Progenitor cell of endocrine pancreas (in vitro differentiated cells): ENCODE measurements at regions not wholly inside any gene's neighbourhood (a gene's known extent, or its start where the extent isn't known, plus 50 kb on each side); places are given as distances from the start of the nearest gene placed in this dataset.

Experiments used
- DNase-seq: peaks from one replicate; pipeline ENCODE4 v3.0.0; 2021; ENCODE audit warnings: low spot score; ENCODE audit not compliant: unreplicated experiment
- H3K27ac Mint-ChIP-seq: 2 replicates; pipeline ENCODE4 v1.8.0; 2021; ENCODE audit warnings: mild to moderate bottlenecking, moderate library complexity, mixed read lengths
- H3K27me3 Mint-ChIP-seq: 2 replicates; pipeline ENCODE4 v1.8.0; 2021; ENCODE audit warnings: mixed read lengths
- H3K36me3 Mint-ChIP-seq: 2 replicates; pipeline ENCODE4 v1.8.0; 2022; ENCODE audit warnings: mixed read lengths; ENCODE audit not compliant: insufficient read depth
- H3K4me1 Mint-ChIP-seq: 2 replicates; pipeline ENCODE4 v1.8.0; 2021; ENCODE audit warnings: low read depth, mixed read lengths
- H3K4me3 Mint-ChIP-seq: 2 replicates; pipeline ENCODE4 v1.8.0; 2021; ENCODE audit warnings: low read depth, mild to moderate bottlenecking, moderate library complexity, mixed read lengths
- H3K9me3 Mint-ChIP-seq: 2 replicates; pipeline ENCODE4 v1.8.0; 2021; ENCODE audit warnings: low read depth, mixed read lengths
- TF ChIP-seq, protein P1 (sequence below): fragments of 200-600 bp; sonication (generic); IDR thresholded peaks from one replicate; pipeline ENCODE4 v1.5.0; 2021; ENCODE audit warnings: antibody characterized with exemption, mild to moderate bottlenecking; ENCODE audit not compliant: unreplicated experiment

DNA sequence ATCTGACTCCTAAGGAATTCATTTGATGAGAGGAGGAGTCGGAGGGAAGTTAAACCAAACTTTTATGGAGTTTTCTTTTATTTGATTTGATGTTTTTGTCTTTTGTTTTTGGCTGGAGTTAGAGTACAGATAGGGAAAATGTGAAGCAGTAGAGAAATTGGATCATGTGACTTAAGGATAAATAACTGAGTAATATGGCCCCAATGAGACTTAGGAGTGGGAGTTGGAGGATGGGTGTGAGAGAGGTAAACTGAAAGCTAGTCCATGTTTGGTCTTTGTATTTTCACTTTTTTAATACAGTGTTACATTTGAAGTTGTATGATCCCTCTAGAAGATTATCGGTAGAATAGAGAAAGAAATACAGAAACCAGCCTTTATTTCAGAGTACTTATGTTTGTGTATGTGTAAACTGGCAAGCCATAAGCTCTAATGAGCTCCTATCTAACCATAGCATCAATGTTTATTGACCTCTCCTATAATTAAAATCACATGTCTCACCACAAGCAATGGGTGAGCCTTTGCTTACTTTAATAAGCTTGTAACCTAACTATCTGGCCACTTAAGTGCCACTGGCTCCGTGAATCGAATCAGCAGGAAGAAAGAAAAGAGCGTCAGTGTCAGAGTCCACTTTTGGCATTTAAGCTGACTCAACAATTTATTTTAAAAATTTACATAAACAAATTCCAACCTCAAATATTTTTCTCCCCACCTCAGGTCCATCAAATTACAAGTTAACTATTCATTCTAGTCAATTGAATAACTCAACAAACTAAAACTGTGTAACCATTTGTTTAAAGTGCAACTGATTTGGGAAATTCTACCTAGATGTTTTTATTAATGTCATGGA lies 113.8 kb downstream of the EPDR1 start:
- no peaks in the 10 kb centered on the region for H3K4me1 Mint-ChIP-seq
- H3K27ac Mint-ChIP-seq: no peak overlapping the region
- no peak for DNase-seq
- no peaks in the 10 kb centered on the region for H3K36me3 Mint-ChIP-seq
- no peaks in the 10 kb centered on the region for H3K27me3 Mint-ChIP-seq
- no peak overlapping the region for H3K4me3 Mint-ChIP-seq
- TF ChIP-seq, protein P1, sequence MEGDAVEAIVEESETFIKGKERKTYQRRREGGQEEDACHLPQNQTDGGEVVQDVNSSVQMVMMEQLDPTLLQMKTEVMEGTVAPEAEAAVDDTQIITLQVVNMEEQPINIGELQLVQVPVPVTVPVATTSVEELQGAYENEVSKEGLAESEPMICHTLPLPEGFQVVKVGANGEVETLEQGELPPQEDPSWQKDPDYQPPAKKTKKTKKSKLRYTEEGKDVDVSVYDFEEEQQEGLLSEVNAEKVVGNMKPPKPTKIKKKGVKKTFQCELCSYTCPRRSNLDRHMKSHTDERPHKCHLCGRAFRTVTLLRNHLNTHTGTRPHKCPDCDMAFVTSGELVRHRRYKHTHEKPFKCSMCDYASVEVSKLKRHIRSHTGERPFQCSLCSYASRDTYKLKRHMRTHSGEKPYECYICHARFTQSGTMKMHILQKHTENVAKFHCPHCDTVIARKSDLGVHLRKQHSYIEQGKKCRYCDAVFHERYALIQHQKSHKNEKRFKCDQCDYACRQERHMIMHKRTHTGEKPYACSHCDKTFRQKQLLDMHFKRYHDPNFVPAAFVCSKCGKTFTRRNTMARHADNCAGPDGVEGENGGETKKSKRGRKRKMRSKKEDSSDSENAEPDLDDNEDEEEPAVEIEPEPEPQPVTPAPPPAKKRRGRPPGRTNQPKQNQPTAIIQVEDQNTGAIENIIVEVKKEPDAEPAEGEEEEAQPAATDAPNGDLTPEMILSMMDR: no peak
- no peaks in the 10 kb centered on the region for H3K9me3 Mint-ChIP-seq

DNA sequence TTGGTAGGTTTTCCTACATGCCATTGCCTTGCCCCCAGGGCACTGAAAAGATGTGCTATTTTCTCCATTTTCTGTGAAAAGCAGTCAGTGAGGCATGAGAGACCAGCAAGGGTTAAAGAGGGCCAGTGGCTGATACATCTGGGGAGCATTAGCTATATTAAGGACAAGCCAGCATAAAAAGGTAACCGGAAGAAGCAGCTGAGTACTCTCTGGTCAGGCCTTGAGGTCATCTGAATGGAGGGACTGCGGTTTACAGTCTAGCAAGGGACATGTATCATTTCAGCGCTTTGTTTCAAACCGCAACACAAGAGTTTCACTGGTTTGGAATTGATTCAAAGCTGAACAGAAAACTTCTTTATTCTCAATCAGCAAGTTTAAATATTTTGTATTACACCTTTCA lies 120.4 kb downstream of the EPDR1 start:
- no peaks in the 10 kb centered on the region for H3K4me1 Mint-ChIP-seq
- H3K9me3 Mint-ChIP-seq: no peaks in the 10 kb centered on the region
- no peaks in the 10 kb centered on the region for H3K27me3 Mint-ChIP-seq
- DNase-seq: no peak
- H3K36me3 Mint-ChIP-seq: no peaks in the 10 kb centered on the region
- TF ChIP-seq, protein P1: no peak
- no peak overlapping the region for H3K27ac Mint-ChIP-seq
- no peak overlapping the region for H3K4me3 Mint-ChIP-seq

DNA sequence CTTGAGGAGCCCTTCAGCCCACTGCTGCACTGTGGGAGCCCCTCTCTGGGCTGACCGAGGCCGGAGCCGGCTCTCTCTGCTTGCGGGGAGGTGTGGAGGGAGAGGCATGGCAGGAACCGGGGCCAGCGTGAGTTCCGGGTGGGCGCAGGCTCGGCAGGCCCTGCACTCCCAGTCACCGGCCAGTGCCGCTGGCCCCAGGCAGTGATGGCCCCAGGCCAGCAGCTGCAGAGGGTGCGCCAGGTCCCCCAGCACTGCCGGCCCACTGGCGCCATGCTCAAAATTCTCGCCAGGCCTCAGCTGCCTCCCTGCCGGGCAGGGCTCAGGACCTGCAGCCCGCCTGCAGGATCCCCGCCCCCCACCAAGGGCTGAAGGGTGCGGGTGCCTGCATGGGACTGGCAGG lies 128.4 kb upstream of the STARD3NL start:
- H3K27ac Mint-ChIP-seq: no peak overlapping the region
- H3K9me3 Mint-ChIP-seq: peaks cover 16% of the 10 kb centered on the region
- H3K4me3 Mint-ChIP-seq: no peak overlapping the region
- no peaks in the 10 kb centered on the region for H3K27me3 Mint-ChIP-seq
- H3K4me1 Mint-ChIP-seq: no peaks in the 10 kb centered on the region
- TF ChIP-seq, protein P1: no peak
- DNase-seq: no peak
- H3K36me3 Mint-ChIP-seq: peaks cover 1% of the 10 kb centered on the region

DNA sequence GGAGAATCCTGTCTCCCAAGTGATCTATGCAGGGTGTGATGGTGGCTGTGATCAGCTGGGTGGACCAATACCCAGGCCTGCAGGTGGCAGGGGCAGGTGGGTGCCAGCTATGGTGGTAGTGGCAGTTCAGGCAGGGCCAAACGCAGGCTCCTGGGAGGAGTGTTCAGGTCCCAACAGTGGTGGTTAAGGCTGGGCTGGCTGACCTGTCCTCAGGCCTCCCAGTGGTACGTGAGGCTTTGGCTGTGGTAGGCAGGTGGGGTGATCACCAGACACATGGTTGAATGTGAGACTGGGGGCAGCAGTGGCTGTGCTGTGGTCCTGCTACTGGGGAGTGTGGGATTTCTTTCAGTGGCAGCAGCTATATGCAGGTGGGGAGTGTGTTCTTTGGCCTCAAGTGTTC lies 126.7 kb upstream of the STARD3NL start:
- H3K27me3 Mint-ChIP-seq: no peaks in the 10 kb centered on the region
- no peaks in the 10 kb centered on the region for H3K4me1 Mint-ChIP-seq
- peaks cover 1% of the 10 kb centered on the region for H3K36me3 Mint-ChIP-seq
- DNase-seq: no peak
- no peak overlapping the region for H3K27ac Mint-ChIP-seq
- no peak overlapping the region for H3K4me3 Mint-ChIP-seq
- H3K9me3 Mint-ChIP-seq: peaks cover 16% of the 10 kb centered on the region
- TF ChIP-seq, protein P1: no peak

DNA sequence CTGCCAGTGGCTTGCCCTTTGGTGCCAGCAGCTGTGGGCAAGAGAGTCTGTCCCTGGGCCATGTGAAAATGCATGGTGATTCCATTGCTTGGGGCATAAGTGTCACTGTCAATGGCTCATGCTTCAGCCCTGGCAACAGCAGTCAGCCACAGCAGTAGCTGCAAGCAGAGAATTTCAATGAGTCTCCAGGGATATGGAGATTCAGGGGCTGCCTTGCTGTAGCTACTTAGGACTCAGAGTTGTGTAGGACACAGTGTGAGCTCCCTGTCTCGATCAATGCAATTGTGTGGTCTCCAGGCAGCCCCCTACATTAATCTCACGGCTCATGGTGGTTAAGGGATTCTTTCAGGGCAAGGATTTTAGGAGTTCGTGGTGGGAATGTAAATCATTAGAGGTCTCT lies 126.3 kb upstream of the STARD3NL start:
- TF ChIP-seq, protein P1: no peak

More for the DNA sequence above, 126.3 kb upstream of the STARD3NL start:
- H3K9me3 Mint-ChIP-seq: peaks cover 16% of the 10 kb centered on the region
- no peak overlapping the region for H3K27ac Mint-ChIP-seq
- H3K4me3 Mint-ChIP-seq: no peak overlapping the region
- no peaks in the 10 kb centered on the region for H3K27me3 Mint-ChIP-seq
- H3K36me3 Mint-ChIP-seq: peaks cover 1% of the 10 kb centered on the region
- no peak for DNase-seq
- H3K4me1 Mint-ChIP-seq: no peaks in the 10 kb centered on the region
